OCI-LY7 (cell line): ENCODE measurements at regions not wholly inside any gene's neighbourhood (a gene's known extent, or its start where the extent isn't known, plus 50 kb on each side); places are given as distances from the start of the nearest gene placed in this dataset.

ENCODE experiments used
- BruUV-seq: library from RNA; stranded (reverse); fragments of 400-500 nt; replicated peaks from 2 replicates; lab custom pipeline; 2021; lab: Mats Ljungman, UMichigan
- CTCF ChIA-PET: fragments of 300-600 bp; sonication (Branson Sonifier 250); formaldehyde crosslinking; loops from one replicate; lab custom pipeline; 2022; ENCODE audit warnings: antibody characterized with exemption; ENCODE audit not compliant: unreplicated experiment; lab: Charles Lee
- POLR2A ChIA-PET: fragments of 300-600 bp; sonication (Branson Sonifier 250); formaldehyde crosslinking; loops from one replicate; lab custom pipeline; 2022; ENCODE audit warnings: antibody characterized with exemption; lab: Charles Lee
- DNase-seq: peaks from one replicate; pipeline ENCODE4 v3.0.0-alpha.2; 2015; ENCODE audit warnings: low spot score
- H2AFZ ChIP-seq: fragments of 200-600 bp; sonication (generic), shearing (Covaris generic); 2 replicates; pipeline ENCODE4 v1.6.1; 2014; ENCODE audit warnings: mild to moderate bottlenecking, antibody characterized with exemption, low read length, moderate library complexity
- H3K27ac ChIP-seq: fragments of 200-600 bp; sonication (generic); 2 replicates; pipeline ENCODE4 v1.5.1; 2014; ENCODE audit warnings: mixed run types, low read depth, mild to moderate bottlenecking, moderate library complexity, low read length, inconsistent platforms; ENCODE audit not compliant: poor library complexity, severe bottlenecking
- H3K36me3 ChIP-seq: fragments of 200-600 bp; sonication (generic); 2 replicates; pipeline ENCODE4 v1.6.1; 2014; ENCODE audit warnings: mild to moderate bottlenecking, antibody characterized with exemption, low read length, moderate library complexity, mixed read lengths; ENCODE audit not compliant: insufficient read depth
- H3K4me1 ChIP-seq: fragments of 200-600 bp; sonication (generic); 2 replicates; pipeline ENCODE4 v1.5.1; 2014; ENCODE audit warnings: mild to moderate bottlenecking, low read length; ENCODE audit not compliant: insufficient read depth, poor library complexity, severe bottlenecking
- H3K4me2 ChIP-seq: fragments of 200-600 bp; sonication (generic); 2 replicates; pipeline ENCODE4 v1.6.1; 2014; ENCODE audit warnings: mild to moderate bottlenecking, low read length
- H3K4me3 ChIP-seq: fragments of 200-600 bp; sonication (generic); 2 replicates; pipeline ENCODE4 v1.5.1; 2014; ENCODE audit warnings: mild to moderate bottlenecking, low read depth, low read length; ENCODE audit not compliant: poor library complexity, severe bottlenecking
- H3K79me2 ChIP-seq: fragments of 200-600 bp; sonication (generic); 2 replicates; pipeline ENCODE4 v1.6.1; 2016; ENCODE audit warnings: low read depth, mild to moderate bottlenecking, low read length, moderate library complexity, mixed read lengths; ENCODE audit not compliant: insufficient read depth
- H3K9me2 ChIP-seq: fragments of 200-600 bp; sonication (generic); 2 replicates; pipeline ENCODE4 v1.6.1; 2016; ENCODE audit warnings: mild to moderate bottlenecking, low read length, mixed read lengths; ENCODE audit not compliant: insufficient read depth
- H3K9me3 ChIP-seq: fragments of 200-600 bp; sonication (generic); 2 replicates; pipeline ENCODE4 v1.6.1; 2014; ENCODE audit warnings: mild to moderate bottlenecking, mixed run types, low read length, mixed read lengths
- H4K20me1 ChIP-seq: fragments of 200-600 bp; sonication (generic); 2 replicates; pipeline ENCODE4 v1.6.1; 2014; ENCODE audit warnings: mild to moderate bottlenecking, antibody characterized with exemption, low read length, moderate library complexity, mixed read lengths; ENCODE audit not compliant: insufficient read depth
- EZH2phosphoT487 ChIP-seq: fragments of 200-600 bp; sonication (generic); IDR thresholded peaks from 2 replicates; pipeline ENCODE4 v1.6.1; 2018; ENCODE audit warnings: low read depth, borderline replicate concordance, mild to moderate bottlenecking, mixed run types, antibody characterized with exemption, low read length, moderate library complexity, mixed read lengths
- intact Hi-C: fragments of 100-400 bp; cut with micrococcal nuclease; formaldehyde crosslinking; loops from one replicate; pipeline ENCODE4 v1.10.0; 2022; ENCODE audit not compliant: unreplicated experiment
- TF ChIP-seq, protein P1 (sequence below): fragments of 200-600 bp; sonication (generic); conservative IDR thresholded peaks from 2 replicates; pipeline ENCODE4 v1.5.1; 2014; ENCODE audit warnings: mild to moderate bottlenecking, antibody characterized with exemption, low read length, moderate library complexity, mixed read lengths

- DNase-seq, result no peak
- no peaks in the 10 kb centered on the region for H3K79me2 ChIP-seq
- TF ChIP-seq EZH2phosphoT487, result no peak
- TF ChIP-seq, protein P1, sequence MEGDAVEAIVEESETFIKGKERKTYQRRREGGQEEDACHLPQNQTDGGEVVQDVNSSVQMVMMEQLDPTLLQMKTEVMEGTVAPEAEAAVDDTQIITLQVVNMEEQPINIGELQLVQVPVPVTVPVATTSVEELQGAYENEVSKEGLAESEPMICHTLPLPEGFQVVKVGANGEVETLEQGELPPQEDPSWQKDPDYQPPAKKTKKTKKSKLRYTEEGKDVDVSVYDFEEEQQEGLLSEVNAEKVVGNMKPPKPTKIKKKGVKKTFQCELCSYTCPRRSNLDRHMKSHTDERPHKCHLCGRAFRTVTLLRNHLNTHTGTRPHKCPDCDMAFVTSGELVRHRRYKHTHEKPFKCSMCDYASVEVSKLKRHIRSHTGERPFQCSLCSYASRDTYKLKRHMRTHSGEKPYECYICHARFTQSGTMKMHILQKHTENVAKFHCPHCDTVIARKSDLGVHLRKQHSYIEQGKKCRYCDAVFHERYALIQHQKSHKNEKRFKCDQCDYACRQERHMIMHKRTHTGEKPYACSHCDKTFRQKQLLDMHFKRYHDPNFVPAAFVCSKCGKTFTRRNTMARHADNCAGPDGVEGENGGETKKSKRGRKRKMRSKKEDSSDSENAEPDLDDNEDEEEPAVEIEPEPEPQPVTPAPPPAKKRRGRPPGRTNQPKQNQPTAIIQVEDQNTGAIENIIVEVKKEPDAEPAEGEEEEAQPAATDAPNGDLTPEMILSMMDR, result no peak
- ChIA-PET POLR2A (no interaction called here), CTCF (no interaction called here)
- no peaks in the 10 kb centered on the region for H3K4me1 ChIP-seq
- intact Hi-C loops, result no loop called here
- no peaks in the 10 kb centered on the region for H3K9me2 ChIP-seq
- no TSS peak for BruUV-seq
- no peaks in the 10 kb centered on the region for H4K20me1 ChIP-seq
- H3K4me2 ChIP-seq, result no peak overlapping the region
- H3K27ac ChIP-seq, result no peak overlapping the region
- no peaks in the 10 kb centered on the region for H3K36me3 ChIP-seq
- H2AFZ ChIP-seq, result no peak overlapping the region
- no peaks in the 10 kb centered on the region for H3K9me3 ChIP-seq
- no peak overlapping the region for H3K4me3 ChIP-seq
Measured at GRCh38 chr1:170791941-170792340, 128.0 kb downstream of the PRRX1 start.

DNA sequence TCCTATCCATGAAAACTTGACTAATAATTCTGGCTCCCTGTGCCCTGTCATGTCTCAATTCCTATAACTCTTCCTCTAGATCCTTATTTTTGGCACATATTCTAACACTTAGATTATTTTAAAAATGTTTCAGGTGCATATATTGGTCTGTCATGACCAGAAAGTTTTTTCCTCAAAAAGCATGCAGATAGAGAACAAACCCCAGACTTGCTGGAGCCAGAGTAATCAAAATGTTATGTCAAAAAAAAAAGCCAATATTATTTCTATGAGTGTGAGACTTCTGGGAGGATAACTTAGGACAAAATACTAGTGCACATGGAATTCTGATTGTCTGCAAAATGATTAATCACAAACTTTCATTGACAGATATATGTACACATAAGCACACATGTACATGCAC, 135.1 kb upstream of the MROH9 start:
- Histone ChIP-seq H2AFZ (no peak overlapping the region), H3K9me2 (no peaks in the 10 kb centered on the region), H4K20me1 (no peaks in the 10 kb centered on the region), H3K4me1 (no peaks in the 10 kb centered on the region), H3K36me3 (no peaks in the 10 kb centered on the region), H3K4me3 (no peak overlapping the region), H3K9me3 (no peaks in the 10 kb centered on the region), H3K27ac (no peak overlapping the region), H3K4me2 (no peak overlapping the region), H3K79me2 (no peaks in the 10 kb centered on the region)
- TF ChIP-seq EZH2phosphoT487, result no peak
- TF ChIP-seq, protein P1, result no peak
- BruUV-seq, result no TSS peak
- intact Hi-C loops, result no loop called here
- CTCF ChIA-PET, result no interaction called here
- DNase-seq, result no peak
- POLR2A ChIA-PET, result no interaction called here

- no peak for DNase-seq
- H3K4me2 ChIP-seq, result no peak overlapping the region
- H3K27ac ChIP-seq, result no peak overlapping the region
- H3K36me3 ChIP-seq, result no peaks in the 10 kb centered on the region
- H3K9me2 ChIP-seq, result no peaks in the 10 kb centered on the region
- H2AFZ ChIP-seq, result no peak overlapping the region
- no TSS peak for BruUV-seq
- H3K9me3 ChIP-seq, result no peaks in the 10 kb centered on the region
- H3K4me1 ChIP-seq, result no peaks in the 10 kb centered on the region
- POLR2A ChIA-PET, result no interaction called here
- no peak for TF ChIP-seq EZH2phosphoT487
- TF ChIP-seq, protein P1, result no peak
- H3K4me3 ChIP-seq, result no peak overlapping the region
- H3K79me2 ChIP-seq, result no peaks in the 10 kb centered on the region
- CTCF ChIA-PET, result no interaction called here
- intact Hi-C loops, result no loop called here
- no peaks in the 10 kb centered on the region for H4K20me1 ChIP-seq
Measured at GRCh38 chr1:170800812-170801211, 134.5 kb upstream of the MROH9 start.
